IMR-90 (cell line): ENCODE measurements at regions not wholly inside any gene's neighbourhood (a gene's known extent, or its start where the extent isn't known, plus 50 kb on each side); places are given as distances from the start of the nearest gene placed in this dataset.

Experiments
- ATAC-seq: fragments of 200-7000 bp; cut with Tn5 transposase; 2 replicates; pipeline ENCODE4 v1.9.1; 2020; ENCODE audit warnings: low read depth, mild to moderate bottlenecking, moderate library complexity
- BruUV-seq: library from RNA; stranded (reverse); fragments of 400-500 nt; replicated peaks from 2 replicates; lab custom pipeline; 2021; lab: Mats Ljungman, UMichigan
- CTCF ChIA-PET: fragments of 300-600 bp; formaldehyde crosslinking; extraction: SDS; loops from one replicate; lab custom pipeline; 2021; ENCODE audit warnings: antibody characterized with exemption; lab: Yijun Ruan, JAX
- POLR2A ChIA-PET: fragments of 300-600 bp; sonication (Branson Sonifier 250); formaldehyde crosslinking; loops from one replicate; lab custom pipeline; 2022; ENCODE audit warnings: antibody characterized with exemption; ENCODE audit not compliant: unreplicated experiment; lab: Charles Lee
- DNase-seq: peaks from one replicate; pipeline ENCODE4 v3.0.0; 2013
- H2AFZ ChIP-seq: replicated peaks from 2 replicates; pipeline ENCODE3; 2013; ENCODE audit warnings: low read length, mild to moderate bottlenecking; ENCODE audit not compliant: poor library complexity
- H2AK5ac ChIP-seq: 2 replicates; pipeline ENCODE4 v1.6.1; 2013; ENCODE audit warnings: low read depth, low read length, inconsistent platforms
- H2AK9ac ChIP-seq: replicated peaks from 2 replicates; pipeline ENCODE3; 2013; ENCODE audit warnings: mild to moderate bottlenecking, low read depth, low read length, moderate library complexity; ENCODE audit not compliant: poor library complexity
- H2BK120ac ChIP-seq: 2 replicates; pipeline ENCODE4 v1.6.1; 2013; ENCODE audit warnings: low read depth, low read length, inconsistent platforms
- H2BK15ac ChIP-seq: 3 replicates; pipeline ENCODE4 v1.6.1; 2013; ENCODE audit warnings: low read depth, low read length, inconsistent platforms
- H2BK20ac ChIP-seq: 2 replicates; pipeline ENCODE4 v1.6.1; 2013; ENCODE audit warnings: low read depth, mild to moderate bottlenecking, inconsistent platforms, low read length, moderate library complexity
- H2BK5ac ChIP-seq: 2 replicates; pipeline ENCODE4 v1.6.1; 2013; ENCODE audit warnings: mild to moderate bottlenecking, low read depth, low read length, inconsistent platforms; ENCODE audit not compliant: poor library complexity, severe bottlenecking
- H3K14ac ChIP-seq: replicated peaks from 2 replicates; pipeline ENCODE4 v1.6.1; 2013; ENCODE audit warnings: low read depth, low read length, inconsistent platforms
- H3K18ac ChIP-seq: 2 replicates; pipeline ENCODE4 v1.6.1; 2013; ENCODE audit warnings: low read depth, low read length, control low read depth
- H3K23ac ChIP-seq: 2 replicates; pipeline ENCODE4 v1.6.1; 2013; ENCODE audit warnings: low read depth, low read length, inconsistent platforms
- H3K27ac ChIP-seq: 2 replicates; pipeline ENCODE4 v1.5.1; 2013; ENCODE audit warnings: mild to moderate bottlenecking, control low read depth, low read length; ENCODE audit not compliant: insufficient read depth
- H3K27me3 ChIP-seq: 2 replicates; pipeline ENCODE4 v1.6.1; 2013; ENCODE audit warnings: low read length; ENCODE audit not compliant: control insufficient read depth, insufficient read depth
- H3K36me3 ChIP-seq: 2 replicates; pipeline ENCODE4 v1.6.1; 2013; ENCODE audit warnings: low read length, mixed read lengths; ENCODE audit not compliant: control insufficient read depth, insufficient read depth
- H3K4ac ChIP-seq: 2 replicates; pipeline ENCODE4 v1.6.1; 2013; ENCODE audit warnings: low read depth, low read length, inconsistent platforms
- H3K4me1 ChIP-seq: 2 replicates; pipeline ENCODE4 v1.6.1; 2013; ENCODE audit warnings: low read length, mixed read lengths; ENCODE audit not compliant: control insufficient read depth, insufficient read depth
- H3K4me2 ChIP-seq: 2 replicates; pipeline ENCODE4 v1.6.1; 2013; ENCODE audit warnings: low read depth, mild to moderate bottlenecking, control low read depth, low read length, moderate library complexity
- H3K4me3 ChIP-seq: 2 replicates; pipeline ENCODE4 v1.5.1; 2013; ENCODE audit warnings: low read depth, mild to moderate bottlenecking, control low read depth, low read length, moderate library complexity; ENCODE audit not compliant: insufficient read depth
- H3K56ac ChIP-seq: 2 replicates; pipeline ENCODE4 v1.6.1; 2013; ENCODE audit warnings: low read length, inconsistent platforms; ENCODE audit not compliant: insufficient read depth; ENCODE audit errors: extremely low read depth
- H3K79me1 ChIP-seq, 2 experiments: 2 replicates each; pipeline ENCODE4 v1.6.1; 2013; ENCODE audit warnings: low read length in 2 of 2, inconsistent platforms in 1 of 2, low read depth in 1 of 2
- H3K9ac ChIP-seq: 2 replicates; pipeline ENCODE4 v1.6.1; 2013; ENCODE audit warnings: low read depth, low read length, control low read depth
- H3K9me1 ChIP-seq: 2 replicates; pipeline ENCODE4 v1.6.1; 2013; ENCODE audit warnings: low read length, inconsistent platforms; ENCODE audit not compliant: insufficient read depth
- H3K9me3 ChIP-seq: 2 replicates; pipeline ENCODE4 v1.6.1; 2013; ENCODE audit warnings: low read length; ENCODE audit not compliant: control insufficient read depth, insufficient read depth
- H4K20me1 ChIP-seq: 2 replicates; pipeline ENCODE4 v1.6.1; 2013; ENCODE audit warnings: low read length, inconsistent platforms; ENCODE audit not compliant: insufficient read depth
- H4K5ac ChIP-seq: 2 replicates; pipeline ENCODE4 v1.6.1; 2013; ENCODE audit warnings: mild to moderate bottlenecking, low read depth, low read length, control low read depth
- H4K8ac ChIP-seq, 2 experiments: 2 replicates each; pipeline ENCODE4 v1.6.1; 2013; ENCODE audit warnings: low read depth in 2 of 2, low read length in 2 of 2, control low read depth in 1 of 2, inconsistent platforms in 1 of 2
- H4K91ac ChIP-seq: 2 replicates; pipeline ENCODE4 v1.6.1; 2013; ENCODE audit warnings: low read depth, low read length, inconsistent platforms; ENCODE audit not compliant: insufficient read depth
- BHLHE40 ChIP-seq: fragments of 150-350 bp; IDR thresholded peaks from 2 replicates; pipeline ENCODE4 v1.6.1; 2016; ENCODE audit warnings: mild to moderate bottlenecking, low read depth, low read length
- ELK1 ChIP-seq: fragments of 150-350 bp; IDR thresholded peaks from 2 replicates; pipeline ENCODE4 v1.6.1; 2016; ENCODE audit warnings: low read depth, mild to moderate bottlenecking, low read length, moderate library complexity, borderline replicate concordance
- FOS ChIP-seq: fragments of 150-350 bp; IDR thresholded peaks from 2 replicates; pipeline ENCODE4 v1.6.1; 2016; ENCODE audit warnings: low read depth, low read length
- NFE2L2 ChIP-seq: fragments of 150-350 bp; IDR thresholded peaks from 2 replicates; pipeline ENCODE4 v1.6.1; 2016; ENCODE audit warnings: low read depth, mild to moderate bottlenecking, low read length
- RAD21 ChIP-seq: IDR thresholded peaks from 2 replicates; pipeline ENCODE4 v1.6.1; 2012; ENCODE audit warnings: low read length, improper control_type of control experiment
- USF2 ChIP-seq: fragments of 150-350 bp; IDR thresholded peaks from 2 replicates; pipeline ENCODE4 v1.6.1; 2017; ENCODE audit warnings: mild to moderate bottlenecking, antibody characterized with exemption, low read length, low read depth
- WGBS, 2 experiments: methylation state at CpG; one replicate each; pipeline versions ENCODE4 v1.1.5 to v1.1.7; 2013; ENCODE audit warnings: missing lambda C conversion rate in 2 of 2; ENCODE audit not compliant: insufficient read length in 1 of 2; ENCODE audit errors: extremely low coverage in 2 of 2; 5-methylcytosine and 5-hydroxymethylcytosine counted together
- dilution Hi-C: fragments of 300-500 bp; cut with HindIII; formaldehyde crosslinking; loops from one replicate; pipeline ENCODE4 v1.14.3; 2018; ENCODE audit warnings: low sequenced_read_pairs; ENCODE audit not compliant: unreplicated experiment
- in situ Hi-C: fragments of 300-500 bp; cut with MboI; formaldehyde crosslinking; loops from 3 replicates; pipeline ENCODE4 v1.14.3; 2019; ENCODE audit warnings: low sequenced_read_pairs, inconsistent platforms, mixed read lengths
- intact Hi-C: fragments of 100-400 bp; cut with micrococcal nuclease; formaldehyde crosslinking; loops from 2 replicates; pipeline ENCODE4 v1.10.0; 2022

GRCh38 chr12:86623267-86623666, 367.1 kb upstream of the MGAT4C start:
- Histone ChIP-seq H2AFZ (no peak overlapping the region), H2BK120ac (no peak overlapping the region), H2BK20ac (no peak overlapping the region), H2AK9ac (no peak overlapping the region), H2BK5ac (no peak overlapping the region), H2AK5ac (no peak overlapping the region), H3K27ac (no peak overlapping the region), H3K36me3 (no peaks in the 10 kb centered on the region), H3K56ac (no peak overlapping the region), H3K23ac (no peak overlapping the region), H2BK15ac (no peak overlapping the region), H3K9ac (no peak overlapping the region), H3K9me3 (peaks cover 2% of the 10 kb centered on the region; the same call in 1 of the 2 replicates), H3K9me1 (no peaks in the 10 kb centered on the region), H3K27me3 (no peaks in the 10 kb centered on the region), H3K4ac (no peak overlapping the region), H4K91ac (no peak overlapping the region), H4K5ac (no peak overlapping the region), H3K79me1 (no peaks in the 10 kb centered on the region), H4K20me1 (no peaks in the 10 kb centered on the region), H4K8ac (no peak overlapping the region), H3K14ac (no peak overlapping the region), H3K4me3 (no peak overlapping the region), H3K18ac (no peak overlapping the region), H3K4me1 (no peaks in the 10 kb centered on the region), H3K4me2 (no peak overlapping the region)
- WGBS, 2 experiments, result no CpG with 5 or more reads among the region's 1 CpG
- intact Hi-C loops, result no loop called here
- no peak for ATAC-seq
- in situ Hi-C loops, result no loop called here
- ChIA-PET CTCF (no interaction called here), POLR2A (no interaction called here)
- dilution Hi-C loops, result no loop called here
- BruUV-seq, result no TSS peak
- TF ChIP-seq FOS (no peak), USF2 (no peak), RAD21 (no peak), NFE2L2 (no peak), BHLHE40 (no peak), ELK1 (no peak)
- DNase-seq, result no peak
